DMS53 treated with DMSO at 0.1 percent for 48 hours (cell line): ENCODE measurements at regions not wholly inside any gene's neighbourhood (a gene's known extent, or its start where the extent isn't known, plus 50 kb on each side); places are given as distances from the start of the nearest gene placed in this dataset.
A peak's percentile ranks its signal among the peaks of the same experiment; 100 is the strongest.
"Not testable (repeated sequence)": the region's sequence is repeated elsewhere in the genome, so short reads cannot be mapped to it uniquely, and the experiment has no call there.

ENCODE experiments used
- DNase-seq: peaks from one replicate; lab custom pipeline; 2025; ENCODE audit not compliant: unreplicated experiment; lab: John Stamatoyannopoulos, UW

- no peak for DNase-seq
Observed at GRCh38 chr2:138298900-138299299, 202.7 kb upstream of the SPOPL start.

DNA sequence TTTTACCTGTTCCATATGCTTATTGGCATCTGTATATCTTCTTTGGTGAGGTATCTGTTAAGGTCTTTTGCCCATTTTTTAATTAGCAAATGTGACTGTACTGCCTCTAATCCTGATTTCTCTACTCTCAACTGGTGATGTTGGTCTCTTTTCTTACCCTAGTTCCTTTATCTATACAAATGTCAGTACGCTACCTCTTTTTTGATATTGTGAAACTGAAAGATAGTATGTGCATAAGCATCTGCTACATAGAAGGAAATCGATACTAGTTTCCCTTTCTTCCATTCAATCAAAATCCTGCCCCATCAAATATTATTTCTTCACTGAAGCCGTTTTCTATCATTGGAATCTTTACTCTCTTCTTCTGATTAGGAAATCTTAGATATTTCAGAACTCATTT, 194.9 kb upstream of the SPOPL start:
- no peak for DNase-seq

GRCh38 chr2:138307099-138307498, 194.5 kb upstream of the SPOPL start:
- DNase-seq = no peak

DNA sequence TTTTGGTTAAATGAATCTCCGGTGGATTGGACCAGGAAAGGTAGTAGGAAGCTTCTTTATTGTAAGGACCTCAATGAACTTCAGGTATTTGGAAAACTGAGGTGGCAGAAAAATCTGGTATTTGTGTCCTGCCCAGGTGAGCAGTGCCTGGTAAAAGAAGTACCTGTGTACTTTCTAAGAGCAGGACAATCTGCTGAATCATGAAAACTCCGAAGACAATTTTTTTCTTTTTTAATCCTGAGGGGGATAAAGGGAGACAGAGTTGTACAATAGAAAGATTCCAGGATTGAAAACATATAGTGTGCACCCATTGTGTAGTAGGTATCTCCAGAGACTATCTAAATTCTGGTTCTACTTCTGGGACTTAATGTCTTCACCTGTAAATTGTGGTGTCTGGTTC, 191.8 kb upstream of the SPOPL start:
- no peak for DNase-seq

GRCh38 chr2:138312061-138312460, 189.5 kb upstream of the SPOPL start:
- no peak for DNase-seq

DNA sequence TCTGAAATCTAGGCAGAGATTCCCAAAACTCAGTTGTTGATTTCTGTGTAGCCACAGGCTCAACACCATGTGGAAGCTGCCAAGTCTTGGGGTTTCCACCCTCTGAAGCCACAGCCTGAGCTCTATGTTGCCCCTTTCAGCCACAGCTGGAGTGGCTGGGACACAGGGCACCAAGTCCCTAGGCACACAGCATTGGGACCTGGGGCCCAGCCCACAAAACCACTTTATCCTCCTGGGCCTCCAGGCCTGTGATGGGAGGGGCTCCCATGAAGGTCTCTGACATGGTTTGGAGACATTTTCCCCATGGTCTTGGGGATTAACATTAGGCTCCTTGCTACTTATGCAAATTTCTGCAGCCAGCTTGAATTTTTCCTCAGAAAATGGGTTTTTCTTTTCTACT, 186.0 kb upstream of the SPOPL start:
- DNase-seq = not testable (repeated sequence)

- DNase-seq = no peak
Observed at GRCh38 chr2:138319616-138320015, 182.0 kb upstream of the SPOPL start.

DNA sequence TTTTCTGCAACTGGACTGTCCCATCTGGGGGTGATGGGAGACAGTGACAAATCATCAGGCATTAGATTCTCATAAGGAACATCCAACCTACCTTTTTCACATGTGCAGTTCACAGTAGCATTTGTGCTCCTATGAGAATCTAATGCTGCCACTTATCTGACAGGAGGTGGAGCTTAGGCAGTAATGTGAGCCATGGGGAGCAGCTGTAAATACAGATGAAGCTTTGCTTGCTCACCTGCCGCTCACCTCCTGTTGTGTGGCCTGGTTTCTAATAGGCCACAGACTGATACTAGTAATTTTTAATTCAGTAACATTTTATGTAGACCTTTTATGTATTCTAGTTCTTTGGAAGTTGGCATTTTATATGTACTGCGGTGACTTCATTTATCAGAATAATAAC, 180.1 kb upstream of the SPOPL start:
- peak; percentile 38 for DNase-seq

DNA sequence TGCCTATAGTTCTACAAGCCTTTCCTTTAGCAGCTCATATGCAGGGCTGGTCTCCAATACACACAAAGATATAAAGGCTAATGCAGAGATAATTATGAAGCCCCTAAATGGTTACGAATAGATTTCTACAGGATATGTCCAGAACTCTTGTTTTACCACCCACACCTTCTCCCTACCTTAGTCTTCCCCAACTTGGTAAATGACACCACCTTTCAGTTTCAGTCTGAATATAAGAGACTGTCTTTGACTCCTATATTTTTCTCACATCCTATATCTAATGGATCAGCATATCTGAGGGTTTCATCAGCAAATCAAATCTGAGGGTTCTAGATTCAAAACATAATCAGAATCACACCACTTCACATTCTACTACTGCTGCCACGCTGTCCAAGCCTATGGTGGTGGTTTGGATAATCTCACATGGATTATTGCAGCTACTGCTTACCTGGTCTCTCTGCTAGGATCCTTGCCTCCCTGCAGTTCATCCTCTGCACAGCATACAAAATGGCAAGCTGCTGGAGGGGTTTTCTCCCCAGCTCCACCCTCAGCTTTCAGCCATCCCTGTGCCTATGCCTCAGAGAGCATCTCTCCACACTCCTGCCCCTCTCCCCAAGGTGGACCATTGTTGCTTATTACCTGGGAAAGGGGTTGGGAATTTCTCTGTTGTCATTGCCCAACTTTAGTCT, 178.0 kb upstream of the SPOPL start:
- no peak for DNase-seq

DNA sequence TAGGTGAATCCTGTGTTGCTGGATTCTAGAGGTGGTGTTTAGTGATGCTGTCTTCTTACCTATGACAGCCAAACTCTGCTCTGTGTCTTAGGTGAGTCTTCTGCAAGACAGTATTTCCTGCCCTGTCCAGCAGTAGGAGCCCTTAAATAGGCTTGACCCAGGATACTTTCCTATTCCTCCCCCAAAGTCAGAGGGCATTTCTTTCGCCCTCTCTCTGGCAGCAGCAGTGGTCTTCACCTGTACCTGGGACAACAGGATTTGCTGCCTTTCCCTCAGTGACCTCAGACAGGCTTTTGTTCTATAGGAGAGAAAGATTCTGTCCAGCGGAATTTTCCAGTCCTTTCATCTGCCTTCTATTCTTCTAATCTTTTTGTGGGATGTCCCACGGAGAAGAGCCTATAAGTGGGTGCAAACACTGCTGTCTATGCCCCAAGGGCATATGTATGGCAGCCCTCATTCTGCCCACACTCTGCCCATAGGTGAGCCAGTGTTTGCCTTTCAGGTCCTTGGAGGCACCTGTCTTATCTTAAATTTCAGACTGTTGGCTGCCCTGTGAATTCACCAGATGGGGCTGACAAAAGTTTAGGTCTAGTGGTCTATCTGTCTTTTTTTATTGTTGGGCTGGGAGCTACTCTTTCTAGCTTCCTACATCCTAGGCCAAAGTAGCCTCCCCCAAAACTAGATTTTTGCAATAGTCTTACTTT, 177.3 kb upstream of the SPOPL start:
- DNase-seq = no peak

DNA sequence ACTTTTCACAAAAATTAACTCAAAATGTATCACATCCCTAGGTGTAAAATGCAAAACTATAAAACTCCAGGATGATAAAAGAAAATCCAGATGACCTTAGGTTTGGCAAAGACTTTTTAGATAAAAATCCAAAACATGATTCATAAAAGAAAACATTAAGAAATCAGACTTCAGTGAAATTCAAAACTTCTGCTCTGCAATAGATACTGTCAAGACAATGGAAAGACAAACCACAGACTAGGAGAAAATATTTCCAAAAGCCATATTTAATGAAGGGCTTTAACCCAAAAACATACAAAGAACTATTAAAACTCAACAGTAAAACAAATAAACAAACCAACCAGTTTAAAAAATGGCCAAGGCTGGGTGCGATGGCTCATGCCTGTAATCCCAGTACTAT, 173.6 kb upstream of the SPOPL start:
- no peak for DNase-seq

GRCh38 chr2:138329162-138329561, 172.4 kb upstream of the SPOPL start:
- no peak for DNase-seq

DNA sequence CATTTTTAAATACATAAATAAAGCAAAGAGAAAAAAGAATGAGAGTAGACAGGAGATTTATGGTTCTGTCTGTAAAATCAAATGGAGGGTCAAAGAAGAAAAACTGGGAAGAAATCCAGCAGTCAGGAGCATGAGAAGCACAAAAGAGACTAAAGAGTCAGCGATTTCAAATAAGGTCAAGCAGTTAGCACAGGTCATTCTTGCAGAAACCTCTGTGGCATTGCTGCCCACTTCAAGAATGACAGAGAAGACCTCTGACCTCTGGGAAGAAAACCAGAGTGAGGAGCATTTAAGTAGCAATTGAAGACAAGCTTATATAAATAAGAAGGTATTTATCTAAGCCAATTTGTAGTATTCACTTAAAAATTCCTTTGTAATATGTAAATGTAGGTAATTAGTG, 172.0 kb upstream of the SPOPL start:
- DNase-seq = no peak

DNA sequence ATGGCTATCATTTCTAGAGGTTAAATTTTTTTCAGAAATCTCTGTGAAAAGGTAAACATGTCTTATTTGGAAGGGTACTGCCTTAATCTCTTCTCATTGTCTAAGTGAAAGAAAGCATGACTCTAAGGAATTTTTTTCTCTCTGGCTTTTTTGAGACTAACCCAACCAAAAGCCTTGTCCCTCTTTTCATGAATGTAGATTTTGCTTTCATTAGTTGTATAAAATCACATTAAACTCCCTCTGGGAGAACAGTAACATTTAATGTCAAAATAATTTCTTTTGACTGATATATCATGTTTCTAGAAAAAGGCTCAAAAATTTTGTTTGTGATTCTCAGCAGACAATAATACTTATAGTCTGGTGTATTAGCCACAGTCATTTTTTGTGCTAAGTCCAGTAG, 168.4 kb upstream of the SPOPL start:
- DNase-seq = no peak

DNA sequence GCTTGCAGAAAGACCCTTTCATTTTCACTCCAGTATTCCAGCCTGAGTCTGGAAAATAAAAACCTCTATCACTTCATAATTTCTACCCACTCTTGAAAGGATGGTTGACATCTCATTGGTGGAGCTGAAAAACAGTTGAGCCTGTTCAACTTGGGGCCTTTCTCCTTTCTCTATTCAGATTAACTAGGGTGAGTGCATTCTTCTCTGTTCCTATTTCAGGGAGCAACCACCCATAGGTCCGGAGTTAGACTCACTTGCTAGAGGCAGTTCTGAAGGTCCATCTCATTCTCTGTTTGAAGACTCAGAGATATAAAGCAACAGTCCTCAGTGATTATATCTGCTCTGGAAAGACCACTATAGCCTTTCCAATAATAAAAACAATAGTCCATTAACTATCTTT, 167.9 kb upstream of the SPOPL start:
- no peak for DNase-seq

DNA sequence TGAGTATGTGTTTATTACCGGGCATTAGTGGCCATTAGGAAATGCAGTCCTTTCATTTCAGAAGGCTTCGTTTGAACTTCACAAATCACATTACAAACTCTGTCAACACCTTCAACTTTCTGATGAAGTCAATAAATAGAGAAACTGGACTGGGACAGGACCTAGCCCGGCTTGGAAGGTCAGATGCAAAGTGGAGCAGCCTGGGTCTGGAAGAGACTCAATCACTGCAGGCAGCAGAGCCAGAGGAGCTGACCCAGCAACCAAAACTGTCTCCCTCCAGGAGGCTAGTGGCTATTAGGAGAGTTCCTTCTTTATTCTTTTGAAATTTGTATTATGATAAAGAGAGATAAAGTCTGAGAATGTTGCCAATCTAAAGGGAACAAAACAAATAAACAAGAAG, 167.2 kb upstream of the SPOPL start:
- no peak for DNase-seq

DNA sequence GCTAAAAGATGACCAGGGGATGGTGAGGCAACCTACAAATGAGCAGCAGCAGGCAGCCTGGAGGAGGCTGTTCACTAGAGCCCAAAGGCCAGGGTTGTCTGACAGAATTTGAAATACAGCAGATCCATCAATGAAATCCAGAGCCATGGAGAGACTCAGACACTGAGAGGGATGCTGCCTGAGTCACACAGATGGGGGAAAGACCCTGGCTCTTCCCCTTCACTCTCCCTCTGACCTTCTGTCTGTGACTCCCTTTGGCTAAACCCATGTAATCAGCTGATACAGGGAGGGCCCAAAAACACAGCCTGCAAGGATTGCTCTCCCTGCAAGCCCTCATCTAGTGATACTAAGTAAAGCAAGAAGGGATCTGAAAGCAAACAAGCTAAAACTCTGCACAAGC, 166.5 kb upstream of the SPOPL start:
- DNase-seq = no peak

GRCh38 chr2:138336146-138336545, 165.4 kb upstream of the SPOPL start:
- no peak for DNase-seq

DNA sequence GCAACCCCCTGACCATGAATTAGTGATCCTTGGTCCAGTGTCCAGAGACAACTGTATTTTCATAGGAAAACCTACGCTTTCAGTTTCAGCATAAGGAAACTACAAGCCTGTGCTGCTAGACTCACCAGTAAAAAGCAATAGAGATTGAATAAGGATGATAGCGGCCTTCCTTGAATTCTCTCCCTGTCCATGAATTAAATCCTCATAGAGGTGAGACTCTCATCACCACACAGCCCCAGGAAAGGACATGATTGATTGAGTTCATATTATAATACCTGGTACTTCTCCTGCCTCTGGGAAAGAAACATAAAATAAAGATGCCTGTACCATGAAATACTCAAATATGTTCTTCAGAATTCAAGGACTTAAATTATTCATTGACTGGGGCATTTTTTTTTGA, 146.3 kb upstream of the SPOPL start:
- no peak for DNase-seq

DNA sequence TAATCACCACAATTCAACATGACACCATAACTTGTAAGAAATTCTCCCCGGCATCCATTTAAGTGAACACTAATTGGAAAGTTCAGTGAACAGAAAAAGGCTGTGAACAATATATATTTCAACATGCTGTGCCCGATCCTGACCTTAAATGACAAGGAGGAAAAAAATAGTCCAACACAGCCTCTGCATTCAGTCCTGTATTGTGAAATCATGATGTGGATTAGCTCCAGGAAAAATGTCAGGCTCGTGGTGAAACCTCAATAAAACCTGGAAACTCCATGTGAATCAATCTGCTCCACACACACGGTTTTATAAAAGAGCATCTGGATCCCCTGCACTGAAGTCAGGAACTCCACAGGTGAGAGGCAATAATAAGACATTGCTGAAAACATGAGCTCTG, 145.4 kb upstream of the SPOPL start:
- DNase-seq = no peak

DNA sequence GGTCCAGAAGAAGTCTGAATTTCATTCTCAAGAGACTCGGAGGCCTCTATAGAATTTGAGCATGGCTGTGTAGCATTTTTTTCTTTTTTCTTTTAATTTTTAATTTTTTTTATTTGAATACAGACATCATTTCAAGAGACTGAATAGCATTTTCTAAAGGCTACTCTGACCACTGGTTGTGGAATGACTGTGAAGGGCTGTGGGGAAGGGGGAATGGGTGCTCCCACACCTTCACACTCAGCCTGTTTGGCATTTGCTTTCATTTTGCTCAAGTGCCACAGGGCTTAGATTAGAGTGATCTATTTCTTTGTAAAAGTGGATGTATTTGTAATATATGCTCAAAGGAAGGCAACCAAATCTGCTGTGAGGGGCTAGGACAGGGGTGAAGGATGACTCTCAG, 142.0 kb upstream of the SPOPL start:
- no peak for DNase-seq

DNA sequence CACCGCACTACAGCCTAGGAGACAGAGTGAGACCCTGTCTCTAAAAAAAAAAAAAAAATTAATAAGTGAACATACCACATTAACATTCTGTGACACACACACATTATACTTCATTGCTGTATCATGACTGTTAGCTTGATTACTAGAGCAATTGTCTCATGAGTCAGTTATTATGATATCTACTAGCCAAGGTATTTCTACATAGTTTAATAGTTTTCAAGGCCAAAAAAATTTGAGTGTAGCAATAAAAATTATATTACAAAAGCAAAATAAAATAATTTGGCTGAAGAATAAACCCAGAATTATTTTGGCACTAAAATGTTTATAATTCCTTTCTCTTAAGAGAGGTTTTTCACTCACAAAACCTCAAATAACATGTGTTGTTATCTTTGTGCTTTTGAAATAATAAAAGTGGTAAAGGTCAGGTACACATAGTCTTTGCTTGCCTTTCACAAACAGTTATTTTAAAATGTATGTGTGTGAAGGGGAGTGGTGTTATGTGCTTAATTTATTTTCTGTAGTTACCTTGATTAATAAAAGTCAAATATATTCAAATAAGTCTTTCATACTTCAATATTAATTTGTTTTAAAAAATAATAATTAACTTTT, 136.9 kb upstream of the SPOPL start:
- DNase-seq = no peak

DNA sequence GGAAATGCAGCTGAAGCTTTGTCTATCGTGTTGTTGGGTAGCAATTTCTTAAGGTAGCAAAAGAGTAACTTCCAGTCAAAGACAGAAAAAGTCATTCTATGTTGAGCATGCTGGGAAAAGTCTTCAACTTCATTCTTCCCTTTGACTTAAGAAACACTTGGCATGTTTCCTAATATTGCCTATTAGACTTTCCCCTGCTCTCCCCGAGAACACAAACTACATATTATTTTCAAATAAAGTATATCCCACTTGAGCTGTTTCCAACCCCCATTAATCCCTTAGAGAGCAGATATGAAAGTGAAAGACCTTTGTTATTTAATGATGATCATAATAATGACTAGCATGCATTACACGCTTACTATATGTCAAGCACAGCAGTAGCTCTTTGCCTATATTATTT, 136.0 kb upstream of the SPOPL start:
- no peak for DNase-seq
